Endothelial cell of umbilical vein (primary cell): ENCODE measurements at regions not wholly inside any gene's neighbourhood (a gene's known extent, or its start where the extent isn't known, plus 50 kb on each side); places are given as distances from the start of the nearest gene placed in this dataset.

Source experiments
- CTCF ChIP-seq, 2 donors: IDR thresholded peaks; 1 replicate in 1 of 2; 2 replicates in 1 of 2; pipeline ENCODE4 v1.5.1; 2011; ENCODE audit warnings: low read length in 2 of 2, mild to moderate bottlenecking in 2 of 2, moderate library complexity in 2 of 2, control low read depth in 1 of 2, inconsistent platforms in 1 of 2, low read depth in 1 of 2; ENCODE audit not compliant: insufficient read depth in 1 of 2; ENCODE audit errors: extremely low read depth in 1 of 2
- EZH2 ChIP-seq: IDR thresholded peaks from 2 replicates; pipeline ENCODE4 v1.6.1; 2012; ENCODE audit warnings: borderline replicate concordance, low read depth, mild to moderate bottlenecking, moderate library complexity, low read length, inconsistent platforms; ENCODE audit not compliant: severe bottlenecking
- GATA2 ChIP-seq: IDR thresholded peaks from 2 replicates; pipeline ENCODE4 v1.7.0; 2011; ENCODE audit warnings: low read depth, mild to moderate bottlenecking, moderate library complexity, mixed read lengths, low read length; ENCODE audit not compliant: insufficient read length, insufficient read depth
- POLR2A ChIP-seq: IDR thresholded peaks from 2 replicates; pipeline ENCODE4 v1.6.1; 2012; ENCODE audit warnings: low read depth, mild to moderate bottlenecking, control low read depth, low read length
- POLR2AphosphoS5 ChIP-seq: IDR thresholded peaks from 2 replicates; pipeline ENCODE4 v1.6.1; 2012; ENCODE audit warnings: low read depth, mild to moderate bottlenecking, control low read depth, low read length, moderate library complexity; ENCODE audit not compliant: insufficient read depth

GRCh38 chr1:243968413-243968812, 82.7 kb upstream of the ZBTB18 start:
- TF ChIP-seq CTCF (IDR thresholded peaks at IDR 0.05; ENCODE audit: extremely low read depth in 1 of 2, insufficient read depth in 1 of 2, low read depth in 1 of 2, low read length in 2 of 2) (no peak), POLR2A (no peak), GATA2 (no peak), EZH2 (no peak), POLR2AphosphoS5 (no peak)
